ENCODE measurements at regions not wholly inside any gene's neighbourhood (a gene's known extent, or its start where the extent isn't known, plus 50 kb on each side); places are given as distances from the start of the nearest gene placed in this dataset.

GRCh38 chr4:66339007-66339406 lies 668.7 kb upstream of the EPHA5 start:
- Histone ChIP-seq H3K36me3 (no peaks in the 10 kb centered on the region), H3K4me3 (ENCODE audit: low read depth, low read length) (no peak overlapping the region), H3K4me1 (no peaks in the 10 kb centered on the region), H3K9me3 (no peaks in the 10 kb centered on the region), H3K27me3 (no peaks in the 10 kb centered on the region)
- no peak for TF ChIP-seq CTCF (IDR thresholded peaks at IDR 0.05; ENCODE audit: low read depth, low read length)
- DNase-seq, result no peak

- no peak for DNase-seq
- Histone ChIP-seq H3K36me3 (no peaks in the 10 kb centered on the region), H3K4me1 (no peaks in the 10 kb centered on the region), H3K4me3 (ENCODE audit: low read depth, low read length) (no peak overlapping the region), H3K9me3 (no peaks in the 10 kb centered on the region), H3K27me3 (no peaks in the 10 kb centered on the region)
- TF ChIP-seq CTCF (IDR thresholded peaks at IDR 0.05; ENCODE audit: low read depth, low read length), result no peak
Observed at GRCh38 chr4:66331761-66332160, 661.5 kb upstream of the EPHA5 start.

GRCh38 chr4:66330125-66330524 lies 659.8 kb upstream of the EPHA5 start:
- no peaks in the 10 kb centered on the region for H3K36me3 ChIP-seq
- H3K27me3 ChIP-seq, result no peaks in the 10 kb centered on the region
- no peaks in the 10 kb centered on the region for H3K9me3 ChIP-seq
- no peak for DNase-seq
- TF ChIP-seq CTCF (IDR thresholded peaks at IDR 0.05; ENCODE audit: low read depth, low read length), result no peak
- H3K4me1 ChIP-seq, result no peaks in the 10 kb centered on the region
- H3K4me3 ChIP-seq (ENCODE audit: low read depth, low read length), result no peak overlapping the region

- no peaks in the 10 kb centered on the region for H3K27me3 ChIP-seq
Observed at GRCh38 chr4:66328803-66329574, 658.7 kb upstream of the EPHA5 start.

GRCh38 chr4:66307641-66308438 lies 637.6 kb upstream of the EPHA5 start:
- no peaks in the 10 kb centered on the region for H3K4me1 ChIP-seq
- DNase-seq, result no peak
- no peak for TF ChIP-seq CTCF (IDR thresholded peaks at IDR 0.05; ENCODE audit: low read depth, low read length)
- H3K9me3 ChIP-seq, result no peaks in the 10 kb centered on the region
- H3K36me3 ChIP-seq, result no peaks in the 10 kb centered on the region
- no peak overlapping the region for H3K4me3 ChIP-seq (ENCODE audit: low read depth, low read length)
- no peaks in the 10 kb centered on the region for H3K27me3 ChIP-seq

More at GRCh38 chr4:66328803-66329574, 658.7 kb upstream of the EPHA5 start:
- H3K4me1 ChIP-seq, result no peaks in the 10 kb centered on the region
- no peak for DNase-seq
- H3K36me3 ChIP-seq, result no peaks in the 10 kb centered on the region
- no peaks in the 10 kb centered on the region for H3K9me3 ChIP-seq
- no peak for TF ChIP-seq CTCF (IDR thresholded peaks at IDR 0.05; ENCODE audit: low read depth, low read length)
- H3K4me3 ChIP-seq (ENCODE audit: low read depth, low read length), result no peak overlapping the region

Data from BE2C (cell line).